ENCODE measurements at regions not wholly inside any gene's neighbourhood (a gene's known extent, or its start where the extent isn't known, plus 50 kb on each side); places are given as distances from the start of the nearest gene placed in this dataset.

DNA sequence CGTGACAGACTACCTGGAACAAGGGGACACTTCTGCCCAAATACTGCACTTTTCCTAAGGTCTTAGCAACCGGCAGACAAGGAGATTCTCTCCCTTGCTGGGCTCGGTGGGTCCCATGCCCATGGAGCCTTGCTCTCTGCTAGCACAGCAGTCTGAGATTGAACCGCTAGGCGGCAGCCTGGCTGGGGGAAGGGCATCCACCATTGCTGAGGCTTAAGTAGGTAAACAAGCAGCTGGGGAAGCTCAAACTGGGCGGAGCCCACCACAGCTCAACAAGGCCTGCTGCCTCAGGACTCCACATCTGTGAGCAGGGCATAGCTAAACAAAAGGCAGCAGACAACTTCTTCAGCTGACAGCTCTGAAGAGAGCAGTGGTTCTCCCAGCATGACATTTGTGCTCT is 87.8 kb upstream of the ASCC3 start:
- H3K4me3 ChIP-seq: no peak overlapping the region
- H3K9me3 ChIP-seq: peaks cover 0 to 3% (median 0%) of the 10 kb centered on the region in 12 donors
- intact Hi-C loops (cut with DNase I): no loop called here
- no peaks in the 10 kb centered on the region for H3K4me1 ChIP-seq
- DNase-seq: no peak
- 77 to 92% (median 84%) methylated on average over 3 to 6 of the region's 6 CpGs for WGBS, 4 donors
- H3K27me3 ChIP-seq: no peaks in the 10 kb centered on the region
- TF ChIP-seq CTCF (IDR thresholded peaks at IDR 0.05): no peak
- no peak for TF ChIP-seq POLR2A (IDR thresholded peaks at IDR 0.05)
- H3K36me3 ChIP-seq: no peaks in the 10 kb centered on the region
- ATAC-seq: no peak
- H3K27ac ChIP-seq: no peak overlapping the region

DNA sequence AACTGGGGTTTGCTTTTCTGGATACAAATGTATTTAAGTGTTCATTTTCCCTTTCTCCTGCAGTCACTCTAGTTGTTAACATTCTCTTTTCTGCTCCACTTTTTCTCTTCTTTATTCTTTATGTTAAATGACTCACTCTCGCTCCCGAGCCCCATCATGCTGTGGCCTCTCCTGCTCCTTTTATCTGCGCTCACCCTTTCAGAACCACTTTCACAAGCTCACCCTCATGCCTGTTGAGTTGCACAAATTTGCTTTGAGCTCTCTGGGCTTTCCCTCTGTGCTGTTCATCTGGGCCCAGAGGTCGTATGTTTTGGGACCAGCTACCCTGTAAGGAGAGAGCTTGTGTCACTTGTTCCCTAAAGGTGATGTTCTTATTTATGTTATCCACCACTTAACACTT is 98.1 kb upstream of the ASCC3 start:
- no peak overlapping the region for H3K27ac ChIP-seq
- peaks cover 0 to 14% (median 0%) of the 10 kb centered on the region in 12 donors for H3K9me3 ChIP-seq
- ATAC-seq (no peak), DNase-seq (no peak)
- WGBS, 4 donors: 43 to 76% (median 66%) methylated on average over 4 of the region's 4 CpGs
- TF ChIP-seq POLR2A (IDR thresholded peaks at IDR 0.05): no peak
- no peak for TF ChIP-seq CTCF (IDR thresholded peaks at IDR 0.05)
- no peak overlapping the region for H3K4me3 ChIP-seq
- intact Hi-C loops (cut with DNase I): no loop called here
- no peaks in the 10 kb centered on the region for H3K36me3 ChIP-seq
- no peaks in the 10 kb centered on the region for H3K4me1 ChIP-seq
- no peaks in the 10 kb centered on the region for H3K27me3 ChIP-seq

DNA sequence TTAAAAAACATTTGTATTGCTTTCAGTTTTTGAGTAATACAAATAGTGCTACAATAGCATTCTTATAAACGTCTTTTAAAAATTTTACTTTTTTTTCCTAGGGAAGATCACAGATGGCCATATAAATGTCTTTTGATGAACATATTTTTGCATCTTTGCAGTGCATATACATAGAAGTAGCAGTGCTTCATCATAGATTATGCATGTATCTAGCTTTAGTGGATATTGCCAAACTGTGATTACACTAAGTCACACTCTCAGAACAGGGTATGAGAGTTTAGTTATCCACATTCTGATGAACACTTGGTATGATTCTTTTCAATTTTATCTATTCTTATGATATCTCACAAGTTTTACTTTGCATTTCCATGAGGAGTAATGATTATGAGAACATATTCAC is 99.8 kb upstream of the ASCC3 start:
- ATAC-seq: no peak
- no peaks in the 10 kb centered on the region for H3K4me1 ChIP-seq
- no peak overlapping the region for H3K4me3 ChIP-seq
- no peak for DNase-seq
- H3K27me3 ChIP-seq: no peaks in the 10 kb centered on the region
- H3K9me3 ChIP-seq: peaks cover 0 to 13% (median 0%) of the 10 kb centered on the region in 12 donors
- intact Hi-C loops (cut with DNase I): no loop called here
- TF ChIP-seq POLR2A (IDR thresholded peaks at IDR 0.05) (no peak), CTCF (IDR thresholded peaks at IDR 0.05) (no peak)
- no peak overlapping the region for H3K27ac ChIP-seq
- no peaks in the 10 kb centered on the region for H3K36me3 ChIP-seq
- WGBS, 4 donors: 68 to 82% (median 78%) methylated on average over 1 of the region's 1 CpG

DNA sequence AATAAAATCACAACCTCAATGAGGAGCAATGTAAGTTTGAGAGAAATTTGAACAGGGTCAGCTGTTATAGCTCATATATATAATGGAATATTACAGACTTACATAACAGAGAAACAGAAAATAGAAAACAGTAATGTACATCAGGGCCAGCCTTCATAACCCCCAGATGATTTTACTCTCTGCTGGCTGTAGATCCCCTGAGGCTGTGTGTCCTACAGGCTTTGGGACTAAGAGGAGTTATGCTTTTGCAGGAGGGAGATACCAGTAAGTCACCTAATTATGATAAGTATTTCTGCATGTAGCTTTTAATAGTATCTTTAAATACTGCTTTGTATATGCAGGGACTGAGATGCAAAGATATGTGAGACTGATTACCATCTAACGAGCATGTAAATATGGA is 105.8 kb upstream of the ASCC3 start:
- intact Hi-C loops (cut with DNase I): no loop called here
- H3K36me3 ChIP-seq: no peaks in the 10 kb centered on the region
- no peak for DNase-seq
- TF ChIP-seq POLR2A (IDR thresholded peaks at IDR 0.05) (no peak), CTCF (IDR thresholded peaks at IDR 0.05) (no peak)
- 64 to 76% (median 70%) methylated on average over 1 of the region's 1 CpG for WGBS, 4 donors
- no peaks in the 10 kb centered on the region for H3K27me3 ChIP-seq
- no peaks in the 10 kb centered on the region for H3K4me1 ChIP-seq
- H3K4me3 ChIP-seq: no peak overlapping the region
- ATAC-seq: no peak
- peaks cover 0 to 13% (median 0%) of the 10 kb centered on the region in 12 donors for H3K9me3 ChIP-seq
- H3K27ac ChIP-seq: no peak overlapping the region

Data from heart left ventricle (tissue), 16 donors.